ENCODE measurements at regions not wholly inside any gene's neighbourhood (a gene's known extent, or its start where the extent isn't known, plus 50 kb on each side); places are given as distances from the start of the nearest gene placed in this dataset.
A peak's percentile ranks its signal among the peaks of the same experiment; 100 is the strongest.

DNA sequence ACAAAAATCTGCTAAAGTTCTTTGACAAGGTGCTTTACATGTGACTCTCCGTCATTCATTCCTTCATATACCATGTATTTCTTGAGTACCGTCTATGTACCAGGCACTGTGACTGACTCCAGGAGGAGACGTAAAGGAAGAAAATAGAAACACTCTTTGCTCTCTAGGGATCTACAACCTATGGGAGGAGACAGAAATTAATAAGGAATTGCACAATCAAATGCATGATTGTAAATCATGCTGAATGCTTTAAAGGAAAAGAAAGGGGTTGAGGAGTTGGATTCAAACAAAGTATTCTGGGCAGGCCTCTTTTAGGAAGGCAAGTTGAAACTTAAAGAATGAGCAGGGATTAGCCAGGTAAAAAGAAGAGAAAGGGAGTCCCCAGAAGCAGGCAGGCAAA is 239.1 kb upstream of the FGGY start:
- DNase-seq (ENCODE audit: low read depth), result no peak

DNA sequence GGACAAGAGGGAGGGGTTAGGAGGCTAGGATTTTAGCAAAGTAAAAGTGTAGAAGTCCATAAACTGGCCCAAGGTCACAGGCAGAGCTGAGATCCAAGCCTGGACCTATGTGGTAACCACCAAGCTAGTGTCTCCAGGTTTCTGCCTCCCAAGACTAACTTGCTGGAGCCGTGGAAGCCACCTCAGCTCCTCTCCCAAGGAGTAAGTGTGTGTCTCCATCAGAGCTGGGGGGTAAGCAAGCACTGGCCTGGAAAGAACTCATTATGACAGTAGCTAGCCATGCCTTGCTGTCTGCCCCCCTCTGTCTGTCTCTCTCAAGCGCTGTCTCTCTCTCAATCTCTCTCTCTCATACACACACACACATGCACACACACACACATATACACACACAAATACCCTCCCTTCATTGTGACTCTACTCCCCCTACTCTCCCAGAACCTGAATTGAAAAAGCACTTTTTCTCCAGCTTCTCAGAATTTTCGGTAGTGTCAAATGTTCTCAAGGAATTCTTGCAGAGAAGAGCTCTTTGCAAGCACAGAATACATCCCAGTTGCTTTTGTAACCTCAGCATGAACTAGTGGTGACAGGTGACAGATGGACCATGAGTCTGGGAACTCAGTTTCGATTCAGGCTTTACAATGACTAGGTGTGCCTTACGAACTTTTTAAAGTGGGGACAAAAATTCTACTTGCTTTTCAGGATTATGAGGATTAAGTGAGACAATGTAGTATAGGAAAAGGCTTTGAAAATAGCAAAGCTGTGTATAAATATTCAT is 238.0 kb upstream of the FGGY start:
- no peak for DNase-seq (ENCODE audit: low read depth)

DNA sequence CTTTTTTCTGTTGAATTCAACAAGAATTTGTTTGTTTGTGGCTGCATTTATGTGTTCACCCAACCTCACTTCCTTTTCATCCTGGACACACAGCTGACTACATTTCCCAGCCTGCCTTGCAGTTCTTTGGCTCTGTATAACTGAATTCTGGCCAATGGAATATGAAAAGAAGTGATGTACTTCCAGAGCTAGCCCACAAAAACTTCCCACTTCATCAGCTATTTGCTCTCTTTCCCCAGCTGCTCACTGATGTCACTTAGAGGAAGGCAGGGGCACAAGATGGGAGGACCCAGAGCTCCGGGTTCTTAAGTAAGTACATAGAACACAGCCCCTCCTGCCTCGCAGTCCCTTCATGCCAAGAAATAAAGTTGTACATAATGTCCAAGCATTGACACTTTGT is 235.0 kb upstream of the FGGY start:
- peak; percentile 89 for DNase-seq (ENCODE audit: low read depth)

DNA sequence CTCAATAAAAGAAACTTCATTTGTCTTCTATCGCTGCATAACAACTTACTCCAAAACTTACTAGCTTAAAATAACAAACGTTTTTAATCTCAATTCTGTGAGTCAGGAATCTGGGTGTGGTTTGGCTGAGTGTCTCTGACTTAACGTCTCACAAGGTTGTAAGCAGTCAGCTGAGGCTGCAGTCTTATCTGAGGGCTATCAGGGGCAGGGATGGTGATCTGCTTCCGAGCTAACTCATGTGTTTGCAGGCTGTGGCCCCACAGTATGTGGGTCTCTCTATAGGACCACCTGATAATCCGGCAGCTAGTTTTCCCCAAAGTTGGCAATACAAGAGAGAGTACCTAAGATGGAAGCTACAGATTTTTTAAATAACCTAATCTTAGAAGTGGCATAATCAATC is 234.2 kb upstream of the FGGY start:
- DNase-seq (ENCODE audit: low read depth), result no peak

DNA sequence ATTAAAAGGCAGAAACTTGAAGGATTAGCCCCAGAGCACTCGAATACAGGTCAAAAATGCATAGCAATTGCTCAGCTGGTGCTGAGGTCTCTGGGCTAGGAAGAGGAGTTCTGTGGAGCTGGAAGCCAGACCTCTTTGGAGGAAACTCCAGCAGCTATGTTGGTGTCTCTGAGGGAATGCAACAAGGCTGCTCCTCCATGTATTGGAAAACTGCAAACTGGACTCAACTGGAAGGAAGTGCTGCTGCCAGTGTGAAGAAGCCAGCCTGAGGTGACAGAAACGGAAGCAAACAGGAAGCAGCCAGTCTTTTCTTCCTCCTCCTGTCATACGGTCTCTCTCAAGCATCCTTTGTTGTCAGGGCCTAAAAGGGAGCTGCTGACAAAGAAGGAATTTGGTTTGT is 233.4 kb upstream of the FGGY start:
- DNase-seq (ENCODE audit: low read depth), result no peak

DNA sequence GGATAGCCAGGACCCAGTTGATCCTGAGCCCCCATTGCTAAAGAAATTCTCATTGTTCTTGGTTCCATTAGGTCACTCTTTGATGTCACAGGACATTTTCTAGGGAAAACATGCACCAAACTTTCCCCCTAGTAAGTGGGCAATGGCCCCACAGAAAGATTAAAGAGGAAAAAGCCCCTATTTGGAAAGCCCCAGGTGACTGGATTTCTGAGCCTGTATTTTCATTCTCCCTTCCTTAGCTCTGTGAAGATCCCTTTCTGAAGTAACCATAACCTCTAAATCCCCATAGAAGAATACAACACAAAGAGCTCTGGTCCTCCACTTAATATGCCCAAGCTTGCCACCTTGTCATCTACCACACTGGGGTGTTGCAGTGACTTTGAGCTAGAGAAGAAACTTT is 232.3 kb upstream of the FGGY start:
- DNase-seq (ENCODE audit: low read depth), result no peak

DNA sequence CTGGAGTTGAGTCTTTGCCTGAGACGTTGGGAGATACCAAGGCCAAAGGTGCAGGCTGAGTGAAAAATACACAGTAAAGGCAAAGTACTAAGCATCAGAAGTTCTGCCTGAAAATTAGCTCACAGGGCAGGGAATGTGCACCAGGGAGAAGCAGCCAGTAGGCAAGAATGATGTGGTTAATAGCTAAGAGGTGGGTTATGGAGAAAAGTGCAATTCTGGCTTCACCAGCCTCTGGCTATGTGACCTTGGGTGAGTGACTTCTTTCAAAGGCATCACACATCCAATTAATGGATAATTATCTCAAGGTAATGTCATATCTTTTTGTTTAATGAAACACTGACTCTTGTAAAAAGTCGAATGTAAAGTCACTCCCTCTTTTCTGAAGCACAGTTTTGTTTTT is 230.7 kb upstream of the FGGY start:
- DNase-seq (ENCODE audit: low read depth), result no peak

DNA sequence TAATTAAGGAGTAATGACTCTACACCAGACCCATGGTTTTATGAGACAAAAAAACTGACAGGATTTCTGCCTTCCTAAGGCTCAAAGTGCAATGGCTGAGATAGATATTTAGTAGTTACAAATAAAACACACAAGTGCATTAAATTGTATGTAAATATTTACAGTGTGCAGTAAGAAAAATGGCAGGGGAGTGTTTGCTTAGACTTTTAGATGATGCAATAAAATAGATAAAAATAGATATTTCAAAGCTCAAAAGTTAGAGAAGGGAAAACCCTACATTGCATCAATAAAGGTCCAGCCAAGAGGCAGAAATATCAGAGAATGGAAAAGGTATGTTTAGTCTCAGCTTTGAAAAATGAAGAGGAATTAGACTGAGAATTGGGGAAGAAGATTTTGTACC is 226.3 kb upstream of the FGGY start:
- no peak for DNase-seq (ENCODE audit: low read depth)

DNA sequence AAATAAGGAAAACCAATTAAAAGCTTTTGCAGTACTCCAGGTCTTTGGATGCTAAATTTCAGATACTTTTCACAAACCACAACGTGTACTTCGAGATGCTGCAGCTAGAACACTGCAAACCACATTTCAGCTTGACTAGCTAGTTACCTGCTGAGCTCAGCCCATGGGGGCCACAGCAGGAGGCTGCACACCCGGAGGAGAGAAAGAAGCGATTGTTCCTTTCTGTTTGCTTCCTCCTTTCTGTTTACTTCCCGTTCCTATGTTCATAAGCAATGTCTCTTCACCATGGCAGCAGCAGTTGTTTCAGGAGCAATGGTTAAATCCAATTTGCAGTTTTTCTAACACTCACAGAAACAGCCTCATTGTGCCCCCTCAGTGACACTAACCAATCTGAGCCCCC is 225.6 kb upstream of the FGGY start:
- DNase-seq (ENCODE audit: low read depth), result no peak

DNA sequence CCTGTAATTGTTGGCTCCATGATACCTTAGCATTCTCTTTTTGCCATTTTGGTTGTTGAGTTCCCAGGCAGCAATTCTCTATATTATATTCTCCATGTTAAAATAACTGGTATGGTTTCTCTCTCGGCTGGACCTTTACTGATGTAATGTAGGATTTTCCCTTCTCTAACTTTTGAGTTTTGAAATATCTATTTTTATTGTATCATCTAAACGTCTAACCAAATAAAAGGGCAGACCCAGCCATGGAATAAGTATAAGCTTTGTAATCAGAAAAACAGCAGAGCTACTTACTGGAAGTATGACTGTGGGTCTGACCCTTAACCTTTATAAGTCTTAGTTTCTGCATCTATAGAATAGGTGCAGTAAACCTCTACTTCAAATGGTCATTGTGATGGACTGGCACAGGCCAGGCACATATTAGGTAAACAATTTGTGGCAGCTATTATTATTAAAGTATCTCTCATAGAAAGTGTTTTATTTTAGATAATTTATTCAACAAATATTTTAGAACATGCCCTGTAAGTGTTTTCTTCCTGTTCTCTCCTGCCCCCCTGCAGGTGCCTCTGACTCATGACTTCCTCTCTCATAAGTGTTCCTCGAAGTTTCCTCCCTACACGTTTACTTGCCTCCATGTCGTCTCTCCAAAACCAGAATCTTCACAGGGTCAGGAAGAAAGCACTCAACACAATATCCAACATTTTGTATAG is 224.9 kb upstream of the FGGY start:
- DNase-seq (ENCODE audit: low read depth), result no peak

DNA sequence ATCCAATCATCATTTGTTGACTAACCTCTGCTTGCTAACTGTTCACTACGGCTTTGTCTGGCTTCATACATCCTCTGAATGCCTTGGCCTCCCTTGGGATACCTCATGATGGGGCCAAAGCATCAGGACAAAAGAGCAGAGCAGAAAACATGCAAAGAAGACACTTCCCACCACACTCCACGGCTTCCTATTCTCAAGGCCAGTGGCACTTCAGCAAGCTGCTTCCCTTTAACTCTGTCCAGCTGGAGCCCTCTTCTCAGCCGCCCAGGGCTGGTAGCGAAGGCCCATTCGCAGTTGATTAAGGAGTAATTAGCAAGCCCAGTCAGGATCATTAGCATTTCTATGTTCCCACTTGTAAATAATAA is 224.3 kb upstream of the FGGY start:
- no peak for DNase-seq (ENCODE audit: low read depth)

DNA sequence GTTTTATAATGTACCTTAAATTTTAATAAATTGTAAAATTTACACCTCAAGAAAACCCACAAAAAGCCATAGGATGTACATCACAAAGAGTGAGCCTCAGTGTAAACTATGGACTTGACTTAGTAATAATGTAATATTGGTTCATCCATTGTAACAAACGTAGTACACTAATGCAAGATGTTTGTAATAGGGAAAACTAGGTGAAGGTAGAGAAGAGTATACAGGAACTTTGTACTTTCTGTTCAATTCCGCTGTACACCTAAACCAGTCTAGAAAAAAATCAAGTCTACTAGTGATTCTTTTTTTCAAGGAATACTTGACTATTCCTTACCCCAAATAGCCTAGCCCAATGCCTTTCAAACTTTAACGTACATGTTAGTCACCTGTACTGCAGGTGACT is 222.3 kb upstream of the FGGY start:
- DNase-seq (ENCODE audit: low read depth), result no peak

DNA sequence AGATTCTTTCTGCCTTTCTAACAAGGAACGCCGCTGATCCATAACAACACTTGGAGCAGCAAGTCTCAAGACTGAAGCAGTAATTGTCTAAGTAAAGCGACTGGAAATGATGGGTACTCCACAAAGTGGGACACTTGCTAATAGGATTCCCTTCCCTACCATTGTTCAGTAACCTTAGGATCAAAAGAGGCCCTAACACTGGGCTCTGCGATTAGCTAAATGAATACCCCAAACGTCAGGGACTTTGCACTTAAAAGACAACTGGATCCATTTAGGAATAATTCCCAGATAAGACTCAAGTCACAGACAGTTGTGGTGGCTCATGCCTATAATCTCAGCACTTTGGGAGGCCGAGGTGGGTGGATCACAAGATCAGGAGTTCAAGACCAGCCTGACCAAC is 221.9 kb upstream of the FGGY start:
- no peak for DNase-seq (ENCODE audit: low read depth)

DNA sequence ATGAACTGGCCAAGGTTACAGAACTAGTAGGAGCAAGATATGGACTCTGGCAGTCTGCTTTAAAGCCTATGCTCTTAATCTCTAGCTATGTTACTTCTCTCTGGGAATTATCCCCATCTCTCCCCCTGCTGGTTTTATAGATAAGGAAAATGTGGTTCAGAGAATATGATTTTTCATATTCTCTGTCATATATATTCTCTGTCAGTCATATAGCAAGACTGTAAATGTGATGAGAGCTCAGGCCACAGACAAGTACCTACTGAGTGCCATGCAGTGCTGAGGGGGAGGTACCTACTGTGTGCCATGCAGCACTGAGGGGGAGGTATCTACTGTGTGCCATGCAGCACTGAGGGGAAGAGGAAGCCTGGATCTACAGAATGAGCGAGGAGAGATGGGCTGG is 220.3 kb upstream of the FGGY start:
- DNase-seq (ENCODE audit: low read depth), result no peak

DNA sequence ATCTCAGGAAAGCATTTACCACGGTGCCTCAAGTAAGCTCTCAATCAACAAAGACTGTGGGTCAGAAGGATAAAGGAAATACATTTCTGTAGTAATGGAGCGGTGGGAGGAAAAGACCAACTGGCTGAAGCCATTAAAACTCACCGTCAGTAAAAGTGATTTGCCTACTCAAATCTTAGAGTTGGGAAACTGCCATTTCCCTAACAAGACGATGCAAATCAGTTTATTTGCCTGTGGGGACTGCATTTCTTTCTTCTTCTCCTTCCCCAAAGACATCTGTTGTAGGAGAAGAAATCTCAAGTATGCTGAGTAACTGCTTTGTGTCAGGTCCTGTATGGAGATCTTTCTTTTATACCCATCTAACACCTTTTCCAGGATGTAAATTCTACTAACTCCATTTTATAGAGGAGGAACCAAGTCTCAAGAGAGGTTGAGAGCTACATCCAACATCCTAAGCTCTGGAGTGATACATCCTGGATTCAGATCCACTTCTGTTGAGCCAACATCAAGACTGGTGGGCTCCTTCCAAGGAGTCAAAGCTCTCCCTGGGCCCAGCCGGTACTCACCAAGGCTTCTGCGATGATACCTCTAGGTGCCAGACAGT is 219.3 kb upstream of the FGGY start:
- DNase-seq (ENCODE audit: low read depth), result no peak

DNA sequence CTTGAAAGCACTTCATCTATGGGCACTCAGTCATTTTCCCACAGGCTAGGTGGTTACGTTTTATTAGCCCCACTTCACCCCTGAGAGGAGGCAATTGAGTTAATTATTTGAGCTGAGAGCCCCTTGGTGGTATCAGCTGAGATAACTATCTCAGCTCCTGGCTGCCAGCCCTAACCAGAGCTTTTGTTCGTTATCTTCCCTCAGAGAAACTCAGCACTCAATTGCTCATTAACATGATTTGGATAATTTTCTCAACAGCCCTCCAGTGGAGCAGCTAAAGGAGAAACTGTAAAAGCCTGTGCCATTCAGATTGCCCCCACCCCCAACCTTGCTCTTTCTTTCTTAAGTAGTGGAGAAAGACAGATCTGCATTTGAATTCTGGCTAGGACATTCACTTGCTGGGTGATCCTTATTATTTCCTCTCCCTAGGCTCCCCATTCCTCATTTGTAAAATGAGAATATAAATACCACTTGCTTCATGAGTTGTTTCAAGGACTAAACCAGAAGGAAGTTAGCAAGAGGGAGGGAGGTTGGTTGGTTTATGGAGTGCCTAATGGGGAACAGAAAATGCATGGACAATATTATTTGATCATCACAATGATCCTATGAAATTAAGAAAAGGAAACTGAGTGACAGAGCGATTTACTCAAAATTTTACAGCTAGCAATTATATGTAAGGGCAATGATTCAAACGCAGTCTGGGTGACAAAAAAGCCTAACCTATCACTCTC is 218.7 kb upstream of the FGGY start:
- no peak for DNase-seq (ENCODE audit: low read depth)

DNA sequence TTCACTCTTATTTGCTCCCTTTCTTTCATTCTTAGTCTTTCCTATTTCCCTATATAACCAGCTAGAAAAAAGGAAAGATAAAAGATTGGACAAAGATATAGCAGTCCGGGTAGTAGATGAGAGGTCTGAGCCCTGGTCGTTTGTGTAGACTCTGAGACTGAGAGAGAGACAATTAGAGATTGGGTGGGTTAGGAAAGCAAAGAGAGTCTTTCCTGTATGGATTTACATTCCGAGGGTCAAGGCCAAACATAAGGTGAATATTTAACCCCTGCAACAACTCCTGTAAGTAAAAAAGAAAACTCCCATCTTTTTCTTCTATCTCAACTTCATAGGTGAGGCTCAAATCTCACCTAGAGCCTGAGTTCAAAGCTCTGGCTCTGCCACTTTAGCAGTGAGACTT is 218.0 kb upstream of the FGGY start:
- no peak for DNase-seq (ENCODE audit: low read depth)

DNA sequence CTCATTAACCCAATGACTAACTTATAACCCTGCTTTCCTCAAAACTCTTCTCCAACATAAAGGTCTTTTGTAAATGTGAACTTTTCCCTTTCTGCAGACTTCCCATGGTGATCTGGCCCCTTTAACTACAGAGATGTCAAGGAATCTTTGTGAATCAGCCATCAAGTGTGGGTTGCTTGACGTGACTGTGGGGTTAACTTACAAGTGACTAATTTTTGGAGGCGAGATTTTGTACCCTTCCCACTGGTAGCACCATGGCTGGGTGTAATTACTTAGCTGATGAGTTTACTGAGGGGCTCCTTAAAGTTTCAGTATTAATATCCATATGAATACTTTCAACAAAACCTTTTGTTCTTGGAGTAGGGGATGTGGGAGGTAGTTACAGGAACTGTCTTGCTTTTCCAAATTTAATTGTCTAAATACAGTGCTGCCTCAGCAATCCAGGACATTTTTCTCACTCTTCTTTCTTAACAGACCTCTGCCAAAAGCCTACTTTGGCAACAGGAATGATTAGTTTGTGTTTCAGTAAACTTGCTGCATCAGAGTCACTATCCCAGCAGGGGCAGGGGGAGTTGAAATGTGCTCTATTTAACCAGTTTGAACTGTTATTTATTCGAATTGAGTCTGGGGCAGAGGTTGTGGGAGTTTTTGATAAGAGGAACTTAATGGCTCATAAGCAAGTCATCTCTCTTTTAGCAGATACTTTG is 217.3 kb upstream of the FGGY start:
- DNase-seq (ENCODE audit: low read depth), result no peak

DNA sequence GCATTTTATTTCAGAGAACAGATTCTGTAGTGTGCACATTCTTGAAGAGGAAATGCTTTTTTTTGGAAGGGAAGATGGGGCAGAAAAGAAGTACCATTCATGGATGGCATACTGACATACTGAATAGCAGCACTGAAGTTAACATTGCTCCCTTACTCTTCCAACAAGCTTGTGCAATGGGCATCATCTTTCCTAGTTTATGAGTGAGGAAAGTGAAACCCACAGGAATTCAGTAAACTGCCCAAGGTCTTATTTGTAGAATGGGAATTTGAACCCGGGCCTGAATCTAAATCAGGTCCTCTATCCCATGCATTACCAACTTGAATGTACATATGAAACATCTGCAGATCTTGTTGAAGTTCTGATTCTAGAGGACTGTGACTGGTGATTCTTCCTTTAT is 215.7 kb upstream of the FGGY start:
- no peak for DNase-seq (ENCODE audit: low read depth)

DNA sequence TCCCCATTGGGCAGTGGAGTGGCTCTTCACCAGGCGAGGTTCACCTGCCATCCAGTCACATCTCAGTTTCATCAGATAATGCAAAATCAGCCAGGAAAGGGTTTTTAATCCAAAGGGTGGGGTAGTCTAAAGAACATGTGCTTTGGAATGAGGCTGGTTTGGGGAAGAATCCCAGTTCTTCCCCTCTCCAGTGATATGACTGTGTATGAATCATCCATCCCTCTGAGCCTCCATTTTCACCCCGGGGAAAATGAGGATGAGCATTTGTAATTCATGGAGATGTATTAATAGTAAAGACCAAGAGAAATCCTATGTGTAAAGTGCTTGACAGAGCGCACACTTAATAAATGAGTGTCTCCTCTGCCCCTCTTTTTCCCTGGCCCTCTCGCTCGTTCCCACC is 215.1 kb upstream of the FGGY start:
- no peak for DNase-seq (ENCODE audit: low read depth)

DNA sequence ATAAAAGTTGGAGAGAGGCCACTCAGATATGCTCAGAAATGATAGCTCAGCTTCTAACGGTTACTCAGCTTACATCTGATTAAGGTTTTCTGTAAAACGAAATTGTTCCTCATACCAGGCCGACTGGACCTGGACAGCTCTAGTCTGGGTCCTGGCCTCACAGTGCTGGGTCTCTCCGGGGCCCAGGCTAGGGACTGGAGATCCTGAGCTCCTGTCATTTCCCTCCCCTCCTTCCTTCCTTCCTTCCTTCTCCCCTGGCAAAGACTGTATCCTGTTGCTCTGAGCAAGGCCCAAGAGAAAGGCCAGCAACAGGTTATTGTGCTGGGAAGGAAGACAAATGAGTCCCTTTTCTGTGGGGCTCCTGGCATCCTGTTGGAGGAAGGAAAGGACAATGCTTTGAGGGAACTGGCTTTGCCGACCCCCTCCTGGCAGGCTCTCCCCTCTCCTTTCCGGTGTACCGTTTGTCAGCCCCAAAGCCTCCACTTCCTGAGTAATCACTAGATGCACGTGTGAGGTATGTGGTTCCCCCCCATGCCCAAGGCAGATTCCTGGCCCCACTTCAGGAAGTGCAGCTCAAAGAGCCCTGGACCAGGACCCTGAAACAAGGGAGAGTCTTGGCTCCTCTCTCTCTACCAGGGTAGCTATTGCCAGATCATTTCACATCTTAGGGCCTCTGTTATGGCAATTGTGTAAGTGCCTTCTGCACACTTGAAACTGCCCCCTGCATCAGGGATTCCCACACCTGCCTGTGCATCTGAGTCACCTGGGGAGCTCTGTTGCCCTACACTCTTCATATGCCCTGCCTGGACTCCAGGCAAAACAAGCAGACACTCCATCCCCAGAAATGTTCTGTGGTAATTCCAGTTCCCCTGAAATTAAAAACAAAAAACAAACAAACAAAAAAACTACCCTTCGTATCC is 212.7 kb upstream of the FGGY start:
- no peak for DNase-seq (ENCODE audit: low read depth)
